NCI-H1417 treated with DMSO at 0.1 percent for 48 hours (cell line): ENCODE measurements at regions not wholly inside any gene's neighbourhood (a gene's known extent, or its start where the extent isn't known, plus 50 kb on each side); places are given as distances from the start of the nearest gene placed in this dataset.

Experiments used
- DNase-seq: peaks from one replicate; lab custom pipeline; 2025; lab: John Stamatoyannopoulos, UW

DNA sequence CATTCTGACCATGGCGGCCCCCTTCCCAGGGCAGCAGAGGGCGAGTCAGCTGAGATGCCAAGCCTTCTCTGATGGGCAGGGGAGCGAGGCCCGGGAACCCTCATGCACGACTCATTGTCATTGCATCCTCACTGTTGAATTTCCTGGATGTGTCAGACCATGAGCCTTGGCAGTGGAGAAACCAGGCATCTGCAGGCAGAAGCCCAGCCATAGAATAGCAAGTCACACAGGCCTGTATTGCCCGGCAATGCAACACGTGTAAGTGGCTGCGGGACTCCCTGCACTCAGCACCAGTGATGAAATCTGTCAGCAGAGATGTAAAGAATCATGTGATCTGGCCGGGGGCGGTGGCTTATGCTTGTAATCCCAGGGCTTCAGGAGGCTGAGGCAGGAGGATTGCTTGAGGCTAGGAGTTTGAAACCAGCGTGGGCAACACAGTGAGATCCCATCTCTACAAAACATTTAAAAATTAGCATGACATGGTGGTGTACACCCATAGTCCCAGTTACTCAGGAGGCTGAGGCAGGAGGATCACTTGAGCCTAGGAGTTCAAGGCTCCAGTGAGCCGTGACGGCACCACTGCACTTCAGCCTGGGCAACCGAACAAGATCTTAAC, 199.7 kb downstream of the KATNAL1 start:
- no peak for DNase-seq

DNA sequence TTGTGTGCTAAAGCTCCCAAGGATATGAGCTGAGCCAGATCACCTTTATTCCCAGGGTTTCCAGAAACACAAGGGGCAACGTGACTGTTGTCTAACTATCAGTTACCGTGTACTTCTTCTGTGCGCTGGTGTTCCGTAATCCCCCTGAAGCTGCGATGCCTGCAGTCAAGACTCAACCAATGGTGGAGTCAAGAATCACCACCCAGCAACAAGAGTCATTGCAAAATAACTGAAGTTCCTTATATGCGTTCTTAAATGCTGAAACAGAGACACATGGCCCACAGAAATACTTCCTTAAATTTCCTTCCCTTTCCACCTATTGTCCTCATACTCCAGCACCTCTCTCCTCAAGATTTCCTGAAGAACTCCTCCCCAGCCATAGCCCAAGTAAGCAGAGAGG, 200.2 kb downstream of the KATNAL1 start:
- DNase-seq: no peak

- DNase-seq: no peak
These were observed 202.0 kb downstream of the KATNAL1 start for GRCh38 chr13:30105381-30105780.

GRCh38 chr13:30103161-30103840, 204.1 kb downstream of the KATNAL1 start:
- DNase-seq: no peak

DNA sequence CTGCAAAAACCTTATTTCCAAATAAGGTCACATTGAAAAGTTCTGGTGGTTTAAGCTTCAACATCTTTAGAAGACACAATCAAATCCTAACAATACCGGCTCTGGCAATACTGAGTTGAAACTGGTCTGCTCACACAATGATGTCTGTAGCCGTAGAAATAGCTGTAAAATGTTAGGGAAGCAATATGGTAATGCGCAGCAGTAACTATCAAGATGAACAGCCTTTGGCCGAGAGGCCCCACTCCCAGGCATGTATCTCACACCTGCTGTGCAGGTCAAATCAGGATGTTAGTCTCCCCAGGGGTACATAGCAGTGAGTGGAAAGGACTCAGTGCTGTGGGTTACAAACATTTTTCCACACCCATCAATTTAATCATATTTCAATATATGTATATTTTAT, 207.1 kb downstream of the KATNAL1 start:
- DNase-seq: no peak

GRCh38 chr13:30097701-30098100, 209.7 kb downstream of the KATNAL1 start:
- no peak for DNase-seq

- no peak for DNase-seq
These were observed 210.3 kb downstream of the KATNAL1 start for GRCh38 chr13:30097089-30097488.

- no peak for DNase-seq
These were observed 213.3 kb downstream of the KATNAL1 start for GRCh38 chr13:30094015-30094414.

- DNase-seq: no peak
These were observed 214.1 kb downstream of the KATNAL1 start for GRCh38 chr13:30093236-30093635.

- DNase-seq: no peak
These were observed 215.7 kb downstream of the KATNAL1 start for GRCh38 chr13:30091691-30092090.

DNA sequence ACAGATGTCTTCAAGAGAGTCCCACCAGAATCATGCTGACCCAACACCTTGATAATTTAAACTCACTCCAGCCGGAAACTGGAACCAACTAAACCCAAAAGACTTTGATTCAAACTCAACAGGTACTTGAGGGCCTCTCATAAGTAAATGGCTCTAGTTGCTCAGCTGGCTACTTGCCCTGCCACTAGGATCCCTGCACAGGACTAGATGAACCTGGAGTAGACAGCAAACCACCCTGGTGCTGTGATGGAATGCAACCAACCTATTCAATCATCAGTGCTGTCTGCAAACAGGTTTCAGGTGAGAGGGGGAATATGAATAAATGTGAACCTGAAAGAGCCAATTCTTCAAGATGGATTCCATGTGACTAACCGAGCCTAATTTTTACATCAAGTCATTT, 216.3 kb downstream of the KATNAL1 start:
- DNase-seq: no peak

DNA sequence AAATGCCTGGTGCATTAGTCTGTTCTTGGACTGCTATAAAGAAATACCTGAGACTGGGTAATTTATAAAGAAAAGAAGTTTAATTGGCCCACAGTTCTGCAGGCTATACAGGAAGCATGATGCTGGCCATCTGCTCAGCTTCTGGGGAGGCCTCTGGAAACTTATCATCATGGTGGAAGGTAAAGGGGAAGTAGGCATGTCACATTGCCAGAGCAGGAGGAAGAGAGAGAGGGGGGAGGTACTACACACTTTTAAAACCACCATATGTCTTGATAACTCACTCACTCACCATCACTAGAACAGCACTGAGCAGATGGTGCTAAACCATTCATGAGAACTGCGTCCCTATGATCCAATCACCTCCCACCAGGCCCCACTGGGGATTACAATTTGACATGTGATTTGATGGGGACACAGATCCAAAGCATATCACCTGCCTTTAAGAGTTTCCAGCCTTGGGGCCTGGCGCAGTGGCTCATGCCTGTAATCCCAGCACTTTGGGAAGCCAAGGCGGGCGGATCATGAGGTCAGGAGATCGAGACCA, 219.0 kb downstream of the KATNAL1 start:
- DNase-seq: no peak

DNA sequence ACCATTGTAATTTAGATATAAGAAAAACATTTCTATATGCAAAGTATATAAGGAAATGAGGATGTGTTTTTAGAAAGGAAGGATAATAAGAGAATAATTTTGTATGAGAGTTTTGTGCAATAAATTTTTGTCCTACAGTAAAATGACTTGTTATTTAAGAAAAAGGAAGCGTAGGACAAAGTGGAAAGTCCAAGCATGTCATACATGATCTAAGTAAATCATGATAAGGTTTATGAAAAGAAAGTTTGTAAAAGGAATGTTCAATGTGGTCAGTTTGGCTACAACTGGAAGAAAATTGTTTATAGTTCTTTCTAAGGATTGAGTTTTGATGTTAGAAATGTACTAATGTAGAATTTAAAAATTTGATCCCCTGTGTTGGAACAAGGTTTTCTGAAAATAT, 222.3 kb downstream of the KATNAL1 start:
- DNase-seq: no peak

DNA sequence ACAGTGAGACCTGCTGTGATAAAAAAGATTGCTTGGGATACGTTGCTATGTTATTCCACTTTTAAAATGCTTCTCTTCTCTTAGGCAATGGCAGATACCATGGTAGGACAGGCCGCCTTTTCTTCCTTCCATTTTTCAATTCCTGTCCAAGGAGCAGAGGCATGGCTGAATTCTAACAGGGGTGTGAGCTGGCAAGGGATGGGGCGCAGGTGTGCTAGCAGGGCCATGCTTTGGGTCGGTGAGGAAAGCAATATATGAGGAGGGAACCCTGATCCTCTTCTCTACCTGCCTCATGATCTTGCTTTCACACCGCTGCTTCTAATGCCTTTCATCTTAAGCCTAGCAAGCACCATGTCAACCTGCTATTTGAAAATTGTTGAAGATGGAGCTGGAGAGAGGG, 225.0 kb downstream of the KATNAL1 start:
- DNase-seq: no peak

DNA sequence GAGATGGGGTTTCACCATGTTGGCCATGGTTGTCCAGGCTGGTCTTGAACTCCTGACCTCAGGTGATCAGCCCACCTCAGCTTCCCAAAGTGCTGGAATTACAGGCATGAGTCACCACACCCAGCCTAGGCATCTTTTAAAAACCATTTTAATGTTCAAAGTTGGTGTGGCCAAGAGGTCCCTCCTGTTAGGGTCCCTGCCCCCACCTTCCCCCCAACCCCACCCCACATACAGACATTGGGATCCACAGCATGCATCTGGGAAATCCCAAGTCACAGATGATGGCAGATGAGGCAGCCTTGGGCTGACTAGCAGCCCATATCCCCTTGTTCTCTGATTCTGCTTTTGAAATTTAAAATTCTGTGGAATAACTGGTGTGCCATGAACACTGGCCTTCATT, 226.0 kb downstream of the KATNAL1 start:
- no peak for DNase-seq

GRCh38 chr13:30079501-30079900, 227.8 kb downstream of the KATNAL1 start:
- no peak for DNase-seq

GRCh38 chr13:30078059-30078458, 227.6 kb upstream of the UBL3 start:
- no peak for DNase-seq

GRCh38 chr13:30077240-30077735, 226.9 kb upstream of the UBL3 start:
- DNase-seq: no peak

- DNase-seq: no peak
These were observed 224.7 kb upstream of the UBL3 start for GRCh38 chr13:30074955-30075614.

DNA sequence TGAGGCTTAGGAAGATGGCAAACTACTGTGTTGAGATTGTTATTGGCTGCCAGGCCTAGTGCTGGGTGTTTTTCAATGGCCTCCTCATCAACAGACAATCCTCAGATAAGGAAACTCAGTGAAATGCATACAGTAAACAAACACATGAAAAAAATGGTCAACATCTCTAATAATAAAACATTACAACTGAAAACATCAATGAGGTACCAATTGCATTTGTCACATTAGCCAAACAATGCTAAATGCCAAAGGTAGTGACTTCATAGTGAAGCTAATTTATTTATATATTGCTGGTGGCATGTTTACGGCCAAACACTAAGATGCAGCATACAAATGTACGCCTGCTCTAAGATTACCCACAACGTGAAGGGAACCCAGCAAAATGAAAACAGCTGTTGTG, 224.0 kb upstream of the UBL3 start:
- DNase-seq: no peak

DNA sequence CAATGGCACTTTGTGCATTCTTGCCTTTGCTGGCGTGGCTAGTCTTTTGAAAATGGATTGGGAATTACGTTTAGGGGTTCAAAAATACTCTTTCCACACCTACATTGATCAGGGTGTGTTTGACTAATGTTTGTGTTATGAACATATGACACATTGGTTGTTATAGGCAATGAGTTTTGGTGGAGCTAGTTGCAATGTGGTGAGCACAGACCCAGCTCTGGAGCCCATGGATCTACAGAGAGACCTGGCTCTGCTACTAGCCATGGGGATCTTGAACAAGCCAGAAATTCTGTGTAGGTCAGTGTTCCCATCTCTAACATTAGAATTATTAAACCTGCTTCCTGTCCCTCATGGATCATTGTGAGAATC, 222.4 kb upstream of the UBL3 start:
- no peak for DNase-seq

GRCh38 chr13:30071969-30072817, 221.8 kb upstream of the UBL3 start:
- DNase-seq: no peak
